ENCODE measurements at regions not wholly inside any gene's neighbourhood (a gene's known extent, or its start where the extent isn't known, plus 50 kb on each side); places are given as distances from the start of the nearest gene placed in this dataset.

GRCh38 chr5:9889511-9889910 lies 259.4 kb upstream of the TAS2R1 start:
- H3K36me3 ChIP-seq (ENCODE audit: insufficient read depth, low read length) = no peaks in the 10 kb centered on the region
- H3K27ac ChIP-seq (ENCODE audit: low read length) = no peak overlapping the region
- no peaks in the 10 kb centered on the region for H4K20me1 ChIP-seq (ENCODE audit: insufficient read depth)
- H3F3A ChIP-seq (ENCODE audit: insufficient read depth, low read length, poor library complexity, severe bottlenecking) = no peaks in the 10 kb centered on the region
- no peak overlapping the region for H3K4me2 ChIP-seq (ENCODE audit: low read length)
- H3K9me2 ChIP-seq (ENCODE audit: insufficient read depth, low read length) = no peaks in the 10 kb centered on the region
- H3K9ac ChIP-seq (ENCODE audit: low read length) = no peak overlapping the region
- no peaks in the 10 kb centered on the region for H3K27me3 ChIP-seq (ENCODE audit: insufficient read depth, low read depth, low read length)
- no peak overlapping the region for H3K4me3 ChIP-seq (ENCODE audit: low read length)
- H3K79me2 ChIP-seq (replicated peaks; ENCODE audit: insufficient read depth, low read length) = no peaks in the 10 kb centered on the region
- no peak overlapping the region for H2AFZ ChIP-seq (ENCODE audit: low read depth, low read length)
- TF ChIP-seq EZH2 (IDR thresholded peaks at IDR 0.05; ENCODE audit: borderline replicate concordance, insufficient read depth, low read length, poor library complexity, severe bottlenecking) = no peak
- TF ChIP-seq CTCF (IDR thresholded peaks at IDR 0.05; ENCODE audit: poor library complexity, severe bottlenecking) = no peak
- TF ChIP-seq MXI1 (conservative IDR thresholded peaks at IDR 0.05; ENCODE audit: poor library complexity, severe bottlenecking) = no peak
- TF ChIP-seq TAF1 (IDR thresholded peaks at IDR 0.05; ENCODE audit: low read depth) = no peak
- no peak for TF ChIP-seq POLR2AphosphoS5 (IDR thresholded peaks at IDR 0.05)
- no peak for TF ChIP-seq SMC3 (conservative IDR thresholded peaks at IDR 0.05; ENCODE audit: poor library complexity)
- no peak for TF ChIP-seq REST (IDR thresholded peaks at IDR 0.05; ENCODE audit: borderline replicate concordance)
- TF ChIP-seq EP300 (conservative IDR thresholded peaks at IDR 0.05; ENCODE audit: poor library complexity, severe bottlenecking) = no peak
- no peak for TF ChIP-seq RAD21 (conservative IDR thresholded peaks at IDR 0.05)
- no peaks in the 10 kb centered on the region for H3K9me3 ChIP-seq (ENCODE audit: low read length)

GRCh38 chr5:9888501-9888901 lies 258.4 kb upstream of the TAS2R1 start:
- Histone ChIP-seq H3K4me2 (ENCODE audit: low read length) (no peak overlapping the region), H3K36me3 (ENCODE audit: insufficient read depth, low read length) (no peaks in the 10 kb centered on the region), H3F3A (ENCODE audit: insufficient read depth, low read length, poor library complexity, severe bottlenecking) (no peaks in the 10 kb centered on the region), H3K9ac (ENCODE audit: low read length) (no peak overlapping the region), H3K9me2 (ENCODE audit: insufficient read depth, low read length) (no peaks in the 10 kb centered on the region), H3K27ac (ENCODE audit: low read length) (no peak overlapping the region), H4K20me1 (ENCODE audit: insufficient read depth) (no peaks in the 10 kb centered on the region), H3K9me3 (ENCODE audit: low read length) (no peaks in the 10 kb centered on the region), H3K79me2 (replicated peaks; ENCODE audit: insufficient read depth, low read length) (no peaks in the 10 kb centered on the region), H3K27me3 (ENCODE audit: insufficient read depth, low read depth, low read length) (no peaks in the 10 kb centered on the region), H3K4me3 (ENCODE audit: low read length) (no peak overlapping the region), H2AFZ (ENCODE audit: low read depth, low read length) (no peak overlapping the region)
- TF ChIP-seq SMC3 (conservative IDR thresholded peaks at IDR 0.05; ENCODE audit: poor library complexity) = no peak
- no peak for TF ChIP-seq EZH2 (IDR thresholded peaks at IDR 0.05; ENCODE audit: borderline replicate concordance, insufficient read depth, low read length, poor library complexity, severe bottlenecking)
- TF ChIP-seq EP300 (conservative IDR thresholded peaks at IDR 0.05; ENCODE audit: poor library complexity, severe bottlenecking) = no peak
- no peak for TF ChIP-seq POLR2AphosphoS5 (IDR thresholded peaks at IDR 0.05)
- no peak for TF ChIP-seq MXI1 (conservative IDR thresholded peaks at IDR 0.05; ENCODE audit: poor library complexity, severe bottlenecking)
- no peak for TF ChIP-seq TAF1 (IDR thresholded peaks at IDR 0.05; ENCODE audit: low read depth)
- no peak for TF ChIP-seq CTCF (IDR thresholded peaks at IDR 0.05; ENCODE audit: poor library complexity, severe bottlenecking)
- no peak for TF ChIP-seq REST (IDR thresholded peaks at IDR 0.05; ENCODE audit: borderline replicate concordance)

Data from neural cell (in vitro differentiated cells).